ENCODE measurements at regions not wholly inside any gene's neighbourhood (a gene's known extent, or its start where the extent isn't known, plus 50 kb on each side); places are given as distances from the start of the nearest gene placed in this dataset.

- TF ChIP-seq CTCF (IDR thresholded peaks at IDR 0.05): no peak
- TF ChIP-seq ZFX (IDR thresholded peaks at IDR 0.05; ENCODE audit: borderline replicate concordance): no peak
- H3K27ac ChIP-seq: no peak overlapping the region
These were observed 216.5 kb upstream of the SEMA6D start for GRCh38 chr15:47500842-47501241.

- TF ChIP-seq ZFX (IDR thresholded peaks at IDR 0.05; ENCODE audit: borderline replicate concordance) (no peak), CTCF (IDR thresholded peaks at IDR 0.05) (no peak)
- no peak overlapping the region for H3K27ac ChIP-seq
These were observed 215.3 kb upstream of the SEMA6D start for GRCh38 chr15:47502041-47502440.

GRCh38 chr15:47503876-47504275 lies 213.4 kb upstream of the SEMA6D start:
- TF ChIP-seq ZFX (IDR thresholded peaks at IDR 0.05; ENCODE audit: borderline replicate concordance): no peak
- no peak for TF ChIP-seq CTCF (IDR thresholded peaks at IDR 0.05)

GRCh38 chr15:47504624-47505256 lies 212.6 kb upstream of the SEMA6D start:
- H3K27ac ChIP-seq: no peak overlapping the region
- TF ChIP-seq CTCF (IDR thresholded peaks at IDR 0.05) (no peak), ZFX (IDR thresholded peaks at IDR 0.05; ENCODE audit: borderline replicate concordance) (no peak)

More at GRCh38 chr15:47503876-47504275, 213.4 kb upstream of the SEMA6D start:
- no peak overlapping the region for H3K27ac ChIP-seq

GRCh38 chr15:47505712-47506328 lies 211.5 kb upstream of the SEMA6D start:
- TF ChIP-seq CTCF (IDR thresholded peaks at IDR 0.05) (no peak), ZFX (IDR thresholded peaks at IDR 0.05; ENCODE audit: borderline replicate concordance) (no peak)
- no peak overlapping the region for H3K27ac ChIP-seq

- no peak overlapping the region for H3K27ac ChIP-seq
- TF ChIP-seq ZFX (IDR thresholded peaks at IDR 0.05; ENCODE audit: borderline replicate concordance) (no peak), CTCF (IDR thresholded peaks at IDR 0.05) (no peak)
These were observed 210.8 kb upstream of the SEMA6D start for GRCh38 chr15:47506329-47507100.
